Neural crest cell (in vitro differentiated cells): ENCODE measurements at regions not wholly inside any gene's neighbourhood (a gene's known extent, or its start where the extent isn't known, plus 50 kb on each side); places are given as distances from the start of the nearest gene placed in this dataset.

ENCODE experiments used
- DNase-seq: peaks from one replicate; pipeline ENCODE4 v3.0.0; 2021; ENCODE audit warnings: low read depth, mixed read lengths, low spot score
- H3K27ac Mint-ChIP-seq: one replicate; pipeline ENCODE4 v1.8.0; 2021; ENCODE audit warnings: mild to moderate bottlenecking, mixed read lengths; ENCODE audit not compliant: unreplicated experiment
- H3K27me3 Mint-ChIP-seq: 2 replicates; pipeline ENCODE4 v1.8.0; 2021; ENCODE audit warnings: low read depth, mild to moderate bottlenecking, mixed read lengths
- H3K36me3 Mint-ChIP-seq: 2 replicates; pipeline ENCODE4 v1.8.0; 2021; ENCODE audit warnings: low read depth, mild to moderate bottlenecking, mixed read lengths
- H3K4me1 Mint-ChIP-seq: 2 replicates; pipeline ENCODE4 v1.8.0; 2021; ENCODE audit warnings: mixed read lengths
- H3K4me3 Mint-ChIP-seq: one replicate; pipeline ENCODE4 v1.8.0; 2021; ENCODE audit warnings: mild to moderate bottlenecking, mixed read lengths
- H3K9me3 Mint-ChIP-seq: 2 replicates; pipeline ENCODE4 v1.8.0; 2021; ENCODE audit warnings: mixed read lengths
- CTCF ChIP-seq: fragments of 200-600 bp; sonication (generic); conservative IDR thresholded peaks from 2 replicates; pipeline ENCODE4 v1.5.0; 2021; ENCODE audit warnings: antibody characterized with exemption, mild to moderate bottlenecking

DNA sequence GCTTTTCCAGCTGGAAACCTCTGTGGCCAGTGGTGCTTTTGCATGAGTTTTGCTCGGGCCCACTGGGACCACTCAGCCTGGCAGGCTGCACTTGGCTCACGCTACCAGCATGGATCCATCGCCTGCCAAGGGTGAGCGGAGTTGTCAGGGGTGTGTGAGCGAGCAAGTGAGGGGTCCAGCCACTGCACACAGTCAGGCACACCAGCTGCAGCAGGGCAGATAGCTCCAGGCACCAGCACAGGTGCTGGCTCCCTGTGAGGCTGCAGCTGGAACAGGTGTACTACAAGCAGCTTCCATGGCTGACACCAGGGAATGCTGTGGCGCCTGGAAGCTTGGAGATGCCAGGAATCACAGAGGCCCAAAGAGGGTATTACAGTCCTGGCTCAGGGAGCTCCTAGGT lies 391.2 kb upstream of the SGCD start:
- H3K27me3 Mint-ChIP-seq = peaks cover 11% of the 10 kb centered on the region
- no peaks in the 10 kb centered on the region for H3K9me3 Mint-ChIP-seq

GRCh38 chr5:155936520-155937406 lies 390.2 kb upstream of the SGCD start:
- DNase-seq = no peak
- TF ChIP-seq CTCF = no peak
- H3K9me3 Mint-ChIP-seq = no peaks in the 10 kb centered on the region
- no peak overlapping the region for H3K4me3 Mint-ChIP-seq
- no peaks in the 10 kb centered on the region for H3K36me3 Mint-ChIP-seq
- H3K4me1 Mint-ChIP-seq = no peaks in the 10 kb centered on the region
- no peak overlapping the region for H3K27ac Mint-ChIP-seq
- H3K27me3 Mint-ChIP-seq = peaks cover 8% of the 10 kb centered on the region

More for the DNA sequence above, 391.2 kb upstream of the SGCD start:
- no peak overlapping the region for H3K4me3 Mint-ChIP-seq
- no peaks in the 10 kb centered on the region for H3K4me1 Mint-ChIP-seq
- DNase-seq = no peak
- H3K36me3 Mint-ChIP-seq = no peaks in the 10 kb centered on the region
- TF ChIP-seq CTCF = no peak
- no peak overlapping the region for H3K27ac Mint-ChIP-seq

GRCh38 chr5:155938051-155938450 lies 388.9 kb upstream of the SGCD start:
- no peaks in the 10 kb centered on the region for H3K9me3 Mint-ChIP-seq
- no peak overlapping the region for H3K27ac Mint-ChIP-seq
- TF ChIP-seq CTCF = no peak
- peaks cover 11% of the 10 kb centered on the region for H3K27me3 Mint-ChIP-seq
- H3K4me1 Mint-ChIP-seq = no peaks in the 10 kb centered on the region
- no peaks in the 10 kb centered on the region for H3K36me3 Mint-ChIP-seq
- H3K4me3 Mint-ChIP-seq = no peak overlapping the region
- DNase-seq = no peak

DNA sequence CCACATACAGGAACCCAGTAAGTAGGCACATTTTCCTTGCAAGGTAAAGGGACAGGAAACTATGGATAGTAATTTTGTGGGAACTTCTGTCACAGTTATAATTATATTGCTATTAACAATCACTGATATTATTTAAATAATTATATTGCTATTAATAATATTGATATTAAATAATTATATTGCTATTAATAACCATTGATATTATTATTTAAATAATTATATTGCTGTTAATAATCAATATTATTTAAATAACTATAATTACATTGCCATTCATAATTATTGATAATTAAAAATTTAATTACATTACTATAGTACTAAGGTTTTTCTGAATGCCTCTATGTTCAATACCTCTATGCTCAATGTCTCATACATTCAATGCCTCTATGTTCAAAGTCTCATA lies 385.6 kb upstream of the SGCD start:
- no peak for TF ChIP-seq CTCF
- Mint-ChIP-seq H3K4me1 (no peaks in the 10 kb centered on the region), H3K27ac (no peak overlapping the region), H3K4me3 (no peak overlapping the region), H3K27me3 (peaks cover 26% of the 10 kb centered on the region), H3K9me3 (no peaks in the 10 kb centered on the region), H3K36me3 (no peaks in the 10 kb centered on the region)
- no peak for DNase-seq

GRCh38 chr5:155943516-155944407 lies 383.2 kb upstream of the SGCD start:
- DNase-seq = peak; percentile 39
- H3K4me1 Mint-ChIP-seq = no peaks in the 10 kb centered on the region
- no peaks in the 10 kb centered on the region for H3K9me3 Mint-ChIP-seq
- H3K27me3 Mint-ChIP-seq = peaks cover 26% of the 10 kb centered on the region
- H3K27ac Mint-ChIP-seq = no peak overlapping the region
- H3K4me3 Mint-ChIP-seq = no peak overlapping the region
- peak; percentile 87 for TF ChIP-seq CTCF
- H3K36me3 Mint-ChIP-seq = no peaks in the 10 kb centered on the region
